ENCODE measurements at regions not wholly inside any gene's neighbourhood (a gene's known extent, or its start where the extent isn't known, plus 50 kb on each side); places are given as distances from the start of the nearest gene placed in this dataset.
"Not testable (repeated sequence)": the region's sequence is repeated elsewhere in the genome, so short reads cannot be mapped to it uniquely, and the experiment has no call there.

- DNase-seq = no peak
These were observed 178.5 kb upstream of the DEPDC1 start for GRCh38 chr1:68675336-68675735.

GRCh38 chr1:68677684-68678351 is 180.9 kb upstream of the DEPDC1 start:
- no peak for DNase-seq

GRCh38 chr1:68696221-68696620 is 199.3 kb upstream of the DEPDC1 start:
- DNase-seq = no peak

GRCh38 chr1:68703921-68704354 is 207.1 kb upstream of the DEPDC1 start:
- DNase-seq = no peak

GRCh38 chr1:68704800-68705443 is 208.0 kb upstream of the DEPDC1 start:
- DNase-seq = no peak

GRCh38 chr1:68705466-68705865 is 208.6 kb upstream of the DEPDC1 start:
- no peak for DNase-seq

- no peak for DNase-seq
These were observed 209.9 kb upstream of the DEPDC1 start for GRCh38 chr1:68706639-68707317.

GRCh38 chr1:68717330-68717729 is 220.4 kb upstream of the DEPDC1 start:
- DNase-seq = no peak

GRCh38 chr1:68720476-68720875 is 223.6 kb upstream of the DEPDC1 start:
- DNase-seq = no peak

- no peak for DNase-seq
These were observed 226.9 kb upstream of the DEPDC1 start for GRCh38 chr1:68723791-68724190.

GRCh38 chr1:68725001-68725752 is 228.3 kb upstream of the DEPDC1 start:
- no peak for DNase-seq

GRCh38 chr1:68739486-68739885 is 242.6 kb upstream of the DEPDC1 start:
- not testable (repeated sequence) for DNase-seq

- DNase-seq = peak; percentile 17
These were observed 248.1 kb upstream of the DEPDC1 start for GRCh38 chr1:68745011-68745410.

GRCh38 chr1:68745451-68745850 is 248.6 kb upstream of the DEPDC1 start:
- peak; percentile 87 for DNase-seq

- no peak for DNase-seq
These were observed 249.5 kb upstream of the DEPDC1 start for GRCh38 chr1:68746378-68746777.

GRCh38 chr1:68751723-68752122 is 254.8 kb upstream of the DEPDC1 start:
- no peak for DNase-seq

GRCh38 chr1:68758666-68759209 is 261.9 kb upstream of the DEPDC1 start:
- DNase-seq = no peak

GRCh38 chr1:68767941-68768340 is 271.1 kb upstream of the DEPDC1 start:
- no peak for DNase-seq

GRCh38 chr1:68770817-68771216 is 273.9 kb upstream of the DEPDC1 start:
- DNase-seq = no peak

GRCh38 chr1:68777851-68778250 is 281.0 kb upstream of the DEPDC1 start:
- no peak for DNase-seq

- not testable (repeated sequence) for DNase-seq
These were observed 283.0 kb upstream of the DEPDC1 start for GRCh38 chr1:68779841-68780240.

- no peak for DNase-seq
These were observed 284.0 kb upstream of the DEPDC1 start for GRCh38 chr1:68780919-68781318.

- no peak for DNase-seq
These were observed 286.0 kb upstream of the DEPDC1 start for GRCh38 chr1:68782890-68783289.
